Ishikawa (cell line): ENCODE measurements at regions not wholly inside any gene's neighbourhood (a gene's known extent, or its start where the extent isn't known, plus 50 kb on each side); places are given as distances from the start of the nearest gene placed in this dataset.

Source experiments
- EP300 ChIP-seq: IDR thresholded peaks from 2 replicates; pipeline ENCODE4 v1.6.1; 2012; ENCODE audit warnings: borderline replicate concordance
- NFIC ChIP-seq: IDR thresholded peaks from 2 replicates; pipeline ENCODE4 v1.6.1; 2012
- RAD21 ChIP-seq: IDR thresholded peaks from 2 replicates; pipeline ENCODE4 v1.6.1; 2012; ENCODE audit warnings: low read depth
- TF ChIP-seq, protein P1 (sequence below): IDR thresholded peaks from 2 replicates; pipeline ENCODE4 v1.6.1; 2012; ENCODE audit warnings: low read depth, mild to moderate bottlenecking

DNA sequence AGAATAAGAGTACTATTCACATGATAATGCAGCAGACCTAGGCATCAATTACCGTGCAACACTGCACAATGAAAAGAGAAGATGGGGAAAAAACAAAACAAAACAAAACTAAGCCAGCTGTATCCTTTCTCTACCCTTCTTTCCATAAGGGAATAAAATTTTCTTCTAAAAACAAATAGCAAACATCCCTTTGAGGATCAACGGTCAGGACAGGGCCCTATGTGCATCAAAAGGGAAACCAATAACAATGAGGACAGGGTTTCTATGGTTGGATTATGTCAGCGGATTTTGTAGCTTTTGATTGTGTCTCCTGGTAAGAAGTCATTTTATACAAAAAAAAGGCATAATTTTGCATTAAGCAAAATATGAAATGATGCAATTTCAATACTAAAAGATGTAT is 350.3 kb downstream of the SLC6A15 start:
- TF ChIP-seq, protein P1, sequence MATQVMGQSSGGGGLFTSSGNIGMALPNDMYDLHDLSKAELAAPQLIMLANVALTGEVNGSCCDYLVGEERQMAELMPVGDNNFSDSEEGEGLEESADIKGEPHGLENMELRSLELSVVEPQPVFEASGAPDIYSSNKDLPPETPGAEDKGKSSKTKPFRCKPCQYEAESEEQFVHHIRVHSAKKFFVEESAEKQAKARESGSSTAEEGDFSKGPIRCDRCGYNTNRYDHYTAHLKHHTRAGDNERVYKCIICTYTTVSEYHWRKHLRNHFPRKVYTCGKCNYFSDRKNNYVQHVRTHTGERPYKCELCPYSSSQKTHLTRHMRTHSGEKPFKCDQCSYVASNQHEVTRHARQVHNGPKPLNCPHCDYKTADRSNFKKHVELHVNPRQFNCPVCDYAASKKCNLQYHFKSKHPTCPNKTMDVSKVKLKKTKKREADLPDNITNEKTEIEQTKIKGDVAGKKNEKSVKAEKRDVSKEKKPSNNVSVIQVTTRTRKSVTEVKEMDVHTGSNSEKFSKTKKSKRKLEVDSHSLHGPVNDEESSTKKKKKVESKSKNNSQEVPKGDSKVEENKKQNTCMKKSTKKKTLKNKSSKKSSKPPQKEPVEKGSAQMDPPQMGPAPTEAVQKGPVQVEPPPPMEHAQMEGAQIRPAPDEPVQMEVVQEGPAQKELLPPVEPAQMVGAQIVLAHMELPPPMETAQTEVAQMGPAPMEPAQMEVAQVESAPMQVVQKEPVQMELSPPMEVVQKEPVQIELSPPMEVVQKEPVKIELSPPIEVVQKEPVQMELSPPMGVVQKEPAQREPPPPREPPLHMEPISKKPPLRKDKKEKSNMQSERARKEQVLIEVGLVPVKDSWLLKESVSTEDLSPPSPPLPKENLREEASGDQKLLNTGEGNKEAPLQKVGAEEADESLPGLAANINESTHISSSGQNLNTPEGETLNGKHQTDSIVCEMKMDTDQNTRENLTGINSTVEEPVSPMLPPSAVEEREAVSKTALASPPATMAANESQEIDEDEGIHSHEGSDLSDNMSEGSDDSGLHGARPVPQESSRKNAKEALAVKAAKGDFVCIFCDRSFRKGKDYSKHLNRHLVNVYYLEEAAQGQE, result no peak
- TF ChIP-seq RAD21 (no peak), NFIC (no peak), EP300 (no peak)
